GM21737 (cell line): ENCODE measurements at regions not wholly inside any gene's neighbourhood (a gene's known extent, or its start where the extent isn't known, plus 50 kb on each side); places are given as distances from the start of the nearest gene placed in this dataset.
"Not testable (repeated sequence)": the region's sequence is repeated elsewhere in the genome, so short reads cannot be mapped to it uniquely, and the experiment has no call there.

Experiments used
- ATAC-seq: cut with Tn5 transposase; IDR thresholded peaks from one replicate; pipeline ENCODE4 v1.9.1; 2021; ENCODE audit warnings: mild to moderate bottlenecking, moderate library complexity; ENCODE audit not compliant: unreplicated experiment

DNA sequence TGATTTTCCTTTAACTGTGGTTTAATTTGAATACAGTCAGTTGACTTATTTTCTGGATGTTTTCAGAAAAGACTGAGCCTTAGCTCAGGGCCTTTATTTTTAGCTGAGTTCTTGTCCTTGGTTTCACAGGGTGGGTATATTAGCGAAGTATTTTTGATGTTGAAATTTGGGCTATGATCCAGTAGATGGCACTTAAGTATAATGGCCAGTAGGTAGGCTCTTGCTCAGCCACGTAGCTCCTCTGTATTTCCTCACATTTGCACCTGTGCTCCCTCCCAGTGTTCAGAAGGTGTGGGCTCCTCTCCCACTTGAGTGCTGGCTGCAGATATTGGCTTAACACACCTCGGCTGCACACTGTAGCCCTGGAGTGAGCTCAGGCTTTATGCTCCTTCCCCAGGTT is 549.9 kb upstream of the AMOT start:
- ATAC-seq: no peak

DNA sequence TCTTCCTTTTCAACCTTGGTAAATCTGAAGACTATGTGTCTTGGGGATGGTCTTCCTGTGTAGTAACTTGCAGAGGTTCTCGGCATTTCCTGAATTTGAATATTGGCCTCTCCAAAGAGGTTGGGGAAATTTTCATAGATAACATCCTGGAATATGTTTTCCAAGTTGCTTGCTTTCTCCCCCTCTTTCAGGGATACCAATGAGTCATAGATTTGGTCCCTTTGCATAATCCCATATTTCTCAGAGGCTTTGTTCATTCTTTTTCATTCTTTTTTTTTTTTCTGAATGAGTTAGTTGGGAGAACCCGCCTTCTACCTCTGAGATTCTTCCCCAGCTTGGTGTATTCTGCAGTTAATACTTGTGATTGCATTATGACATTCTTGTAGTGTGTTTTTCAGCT is 549.2 kb upstream of the AMOT start:
- no peak for ATAC-seq

DNA sequence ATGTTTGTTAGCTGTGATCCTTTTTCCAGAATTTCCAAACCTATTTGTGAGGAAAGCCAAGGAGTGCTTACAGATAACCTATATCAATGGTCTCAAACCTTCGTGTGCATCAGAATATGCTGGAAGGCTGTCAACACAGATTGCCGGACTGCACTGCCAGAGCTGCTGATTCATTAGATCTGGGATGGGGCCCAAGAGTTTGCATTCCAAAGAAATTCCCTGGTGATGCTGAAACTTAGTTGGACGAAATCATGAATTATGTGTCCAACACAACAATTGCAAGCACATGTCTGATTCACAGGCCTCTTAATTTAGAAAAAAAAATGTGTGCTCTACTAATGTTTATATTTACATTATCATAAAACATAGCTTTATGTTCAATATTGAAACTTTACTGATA is 544.0 kb upstream of the AMOT start:
- no peak for ATAC-seq

DNA sequence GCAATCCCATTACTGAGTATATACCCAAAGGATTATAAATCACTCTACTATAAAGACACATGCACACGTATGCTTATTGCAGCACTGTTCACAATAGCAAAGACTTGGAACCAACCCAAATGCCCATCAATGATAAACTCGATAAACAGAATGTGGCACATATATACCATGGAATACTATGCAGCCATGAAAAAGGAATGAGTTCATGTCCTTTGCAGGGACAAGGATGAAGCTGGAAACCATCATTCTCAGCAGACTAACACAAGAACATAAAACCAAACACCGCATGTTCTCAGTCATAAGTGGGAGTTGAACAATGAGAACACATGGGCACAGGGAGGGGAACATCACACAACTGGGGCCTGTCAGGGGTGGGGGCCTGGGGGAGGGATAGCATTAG is 532.8 kb upstream of the AMOT start:
- ATAC-seq: not testable (repeated sequence)

DNA sequence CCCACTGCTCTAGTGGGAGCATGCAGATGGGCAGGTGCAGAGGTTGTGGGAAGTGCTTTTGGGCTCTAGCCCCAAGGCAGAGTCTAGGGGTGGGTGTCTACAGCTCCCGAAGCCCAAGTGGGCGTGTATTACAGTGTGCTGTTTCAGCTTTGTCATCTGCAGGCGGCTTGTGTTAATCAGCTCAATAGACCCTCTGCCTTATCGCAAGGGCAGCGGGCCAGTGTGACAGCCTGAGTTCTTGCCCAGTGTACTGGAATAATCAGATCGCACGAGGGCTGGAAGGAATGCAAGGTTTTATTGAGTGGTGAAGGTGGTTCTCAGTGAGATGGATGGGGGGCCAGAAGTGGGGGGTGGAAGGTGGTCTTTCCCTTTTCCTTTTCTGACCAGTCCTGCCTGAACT is 529.4 kb upstream of the AMOT start:
- ATAC-seq: no peak

DNA sequence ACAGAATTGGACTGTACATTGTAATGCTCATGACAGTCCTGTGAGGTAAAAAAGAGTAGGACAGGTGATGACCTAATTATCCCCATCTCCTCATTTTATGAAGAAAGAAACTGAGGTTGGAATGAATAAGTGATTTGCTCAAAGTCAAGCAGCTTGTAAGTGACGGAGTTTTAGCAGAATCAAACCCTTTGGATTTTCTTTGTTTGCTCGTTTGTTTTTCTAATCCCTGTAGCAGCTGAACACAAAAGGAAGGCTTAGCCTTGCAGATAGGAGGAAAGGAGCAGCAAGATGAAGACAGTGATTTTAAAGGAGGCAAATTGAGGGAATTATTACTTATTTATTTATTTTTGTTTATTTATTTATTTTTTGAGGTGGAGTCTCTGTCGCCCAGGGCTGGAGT is 528.4 kb upstream of the AMOT start:
- ATAC-seq: no peak

DNA sequence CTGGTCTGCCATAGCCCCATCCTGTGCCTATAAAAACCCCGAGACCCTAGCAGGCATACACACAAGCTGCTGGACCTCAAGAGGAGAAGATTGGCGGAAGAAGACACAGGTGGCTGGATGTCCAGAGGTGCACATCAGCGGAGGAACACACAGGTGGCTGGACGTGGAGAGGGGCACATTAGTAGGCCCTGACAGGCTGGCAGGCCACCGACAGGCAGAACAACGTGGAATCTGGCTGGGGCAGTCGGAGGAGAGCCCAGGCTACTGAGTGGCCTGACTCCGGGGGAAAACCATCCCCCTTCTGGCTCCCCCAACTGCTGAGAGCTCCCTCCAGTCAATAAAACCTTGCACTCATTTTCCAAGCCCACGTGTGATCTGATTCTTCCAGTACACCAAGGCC is 512.5 kb upstream of the AMOT start:
- ATAC-seq: no peak

DNA sequence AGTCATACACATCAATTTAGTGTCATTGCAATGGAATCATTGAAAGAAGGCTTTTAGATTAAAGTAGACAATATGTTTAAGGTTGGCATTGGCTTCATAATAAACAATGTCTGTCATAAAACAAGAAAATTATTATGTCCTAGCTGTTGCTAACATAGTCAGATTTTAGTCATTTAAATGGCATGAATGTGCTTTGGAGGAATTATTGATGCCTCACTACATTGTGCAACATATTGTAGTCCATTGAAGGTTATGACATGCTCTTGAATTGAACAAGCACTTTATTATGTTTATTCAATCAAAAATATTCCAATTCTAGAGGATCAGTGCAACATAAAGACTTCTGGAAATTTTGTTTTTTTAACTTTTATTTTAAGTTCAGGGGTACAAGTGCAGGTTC is 489.8 kb upstream of the AMOT start:
- ATAC-seq: no peak

DNA sequence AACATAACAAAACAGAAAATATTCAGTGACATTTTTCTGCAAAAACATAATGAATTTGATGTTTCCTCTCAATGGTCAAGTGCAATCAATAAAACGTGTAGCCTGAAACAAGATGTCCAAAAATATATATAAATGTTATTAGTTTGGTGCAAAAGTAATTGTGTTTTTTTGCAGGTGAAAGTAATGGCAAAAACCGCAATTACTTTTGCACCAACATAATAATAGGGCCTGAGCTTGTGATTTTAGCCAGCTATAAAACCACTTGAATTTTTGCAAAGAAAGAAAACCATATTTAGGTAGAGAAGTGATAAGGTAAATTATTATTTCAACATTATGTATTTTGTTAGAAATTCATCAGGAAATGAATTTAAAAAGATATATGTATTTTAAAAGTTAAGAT is 475.3 kb upstream of the AMOT start:
- ATAC-seq: no peak

DNA sequence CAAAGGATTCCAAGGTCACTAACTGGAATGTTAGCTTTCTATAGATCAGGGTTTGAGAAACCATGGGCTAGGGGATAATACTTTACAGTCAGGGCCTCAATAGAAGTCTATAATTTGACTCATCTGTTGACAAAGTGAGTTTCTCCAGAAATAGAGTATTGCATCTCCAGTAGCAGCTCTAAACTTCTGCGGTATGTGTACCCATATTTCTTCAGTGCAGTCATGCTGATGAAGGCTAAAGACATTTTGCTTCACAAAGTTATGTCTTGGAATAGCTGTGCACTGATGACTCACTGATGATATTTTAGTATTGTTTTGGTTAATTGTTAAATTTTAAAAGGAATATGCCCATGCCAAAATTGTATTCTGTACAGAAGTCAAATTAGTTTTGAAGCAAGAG is 464.9 kb upstream of the AMOT start:
- ATAC-seq: no peak

DNA sequence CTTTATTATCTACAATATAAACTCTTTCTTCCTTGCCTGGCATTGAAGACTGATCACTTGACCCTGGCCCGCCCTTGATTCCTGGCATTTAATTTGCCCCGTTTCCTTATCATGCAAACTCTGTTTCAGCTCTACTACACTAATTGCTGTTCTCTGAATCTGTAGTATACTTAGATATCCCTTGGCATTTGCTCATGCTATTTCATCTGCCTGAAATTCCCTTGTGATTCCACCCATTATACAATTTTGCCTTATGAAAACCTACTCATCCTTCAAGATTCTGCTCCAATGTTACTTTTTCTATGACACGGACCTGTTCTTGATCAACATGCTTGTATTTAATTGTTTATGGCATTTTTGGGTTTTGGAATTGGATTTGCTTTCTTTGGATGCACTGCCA is 459.9 kb upstream of the AMOT start:
- no peak for ATAC-seq

DNA sequence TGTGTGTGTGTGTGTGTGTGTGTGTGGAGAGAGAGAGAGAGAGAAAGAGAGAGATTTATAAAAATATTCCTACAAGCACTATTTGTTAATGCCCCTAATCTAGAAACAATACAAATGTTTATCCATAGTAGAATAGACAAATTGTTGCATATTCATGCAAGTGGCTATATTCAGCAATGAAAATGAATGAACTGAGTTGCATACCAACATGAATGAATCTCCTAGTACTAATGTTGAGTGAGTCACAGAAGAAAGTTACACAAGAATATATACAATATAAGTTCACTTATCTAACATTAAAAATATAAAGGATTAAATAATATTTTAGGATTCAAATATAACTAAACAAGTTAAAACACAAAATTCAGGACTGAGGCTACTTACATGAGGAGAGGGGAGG is 456.8 kb upstream of the AMOT start:
- ATAC-seq: no peak

DNA sequence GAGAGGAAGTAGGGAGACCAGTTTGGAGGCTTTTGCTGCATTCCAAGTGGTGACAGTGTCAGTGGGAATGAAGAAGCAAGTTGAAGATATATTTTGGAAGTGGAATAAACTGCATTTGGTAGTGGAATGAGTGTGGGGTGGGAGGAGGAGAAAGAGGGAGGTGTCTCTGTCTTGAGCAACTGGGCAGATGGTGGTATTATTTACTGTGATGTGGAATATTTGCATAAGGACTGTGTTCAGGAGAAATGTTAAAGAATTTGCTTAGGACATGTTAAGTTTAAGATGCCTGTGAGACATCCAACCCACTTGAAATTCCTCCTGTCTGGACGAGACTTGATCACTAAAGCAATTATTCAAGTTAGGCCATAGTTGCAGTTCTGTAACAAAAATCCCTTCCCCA is 448.9 kb upstream of the AMOT start:
- ATAC-seq: no peak

DNA sequence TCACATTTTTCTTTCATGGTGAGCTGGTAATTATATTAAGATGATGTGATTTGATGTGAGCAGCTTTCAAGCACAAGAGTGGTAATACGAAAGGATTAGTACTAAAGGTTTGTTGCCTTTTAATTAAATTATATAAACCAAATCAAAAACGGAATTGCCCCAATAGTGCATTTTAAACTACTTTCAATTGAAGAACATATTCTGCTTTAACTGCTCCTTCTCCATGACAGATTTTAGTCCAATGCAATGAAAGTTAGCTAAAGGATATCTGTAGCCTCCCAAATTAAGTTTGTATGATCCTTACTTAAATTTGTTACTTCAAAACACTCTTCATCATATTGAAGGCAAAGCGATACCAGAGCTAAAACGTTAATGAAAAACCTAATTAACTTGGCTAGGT is 447.1 kb upstream of the AMOT start:
- ATAC-seq: no peak

DNA sequence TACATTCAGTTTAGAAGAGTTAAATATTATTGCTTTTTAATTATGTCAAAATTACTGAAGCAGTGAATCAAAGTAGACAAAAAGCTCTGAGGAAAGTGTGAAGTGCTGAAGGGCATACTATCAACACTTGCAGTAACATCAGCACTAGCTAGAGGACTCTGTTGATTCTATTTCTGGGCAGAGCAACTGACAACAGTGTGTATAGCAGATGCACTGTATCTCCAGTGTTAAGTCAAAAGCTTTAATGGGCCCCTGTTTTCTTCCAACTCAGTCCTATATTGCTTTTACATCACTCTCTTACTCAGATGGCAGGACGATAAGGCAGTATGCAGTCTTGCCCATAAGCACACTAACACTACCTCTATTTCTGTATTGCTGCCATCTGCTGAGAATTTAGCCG is 435.2 kb upstream of the AMOT start:
- ATAC-seq: no peak

DNA sequence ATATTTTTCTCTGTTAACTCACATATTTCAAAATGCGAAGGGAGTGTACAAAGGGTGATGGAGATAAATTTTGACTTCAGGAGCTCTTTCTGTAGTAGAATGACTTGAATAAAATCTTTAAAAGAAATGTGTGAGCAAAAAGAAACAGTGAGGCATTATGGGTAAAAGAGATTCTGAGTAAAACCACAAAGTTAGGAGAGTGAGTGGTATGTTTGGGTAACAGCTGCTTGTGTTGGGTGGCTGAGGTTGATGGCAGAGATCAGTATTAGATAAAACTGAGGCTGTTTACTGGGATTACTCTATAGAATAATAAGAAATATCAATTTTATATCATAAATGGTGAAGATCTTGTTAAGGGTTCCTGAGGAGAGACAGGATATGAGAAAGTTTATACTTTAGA is 434.2 kb upstream of the AMOT start:
- ATAC-seq: no peak

DNA sequence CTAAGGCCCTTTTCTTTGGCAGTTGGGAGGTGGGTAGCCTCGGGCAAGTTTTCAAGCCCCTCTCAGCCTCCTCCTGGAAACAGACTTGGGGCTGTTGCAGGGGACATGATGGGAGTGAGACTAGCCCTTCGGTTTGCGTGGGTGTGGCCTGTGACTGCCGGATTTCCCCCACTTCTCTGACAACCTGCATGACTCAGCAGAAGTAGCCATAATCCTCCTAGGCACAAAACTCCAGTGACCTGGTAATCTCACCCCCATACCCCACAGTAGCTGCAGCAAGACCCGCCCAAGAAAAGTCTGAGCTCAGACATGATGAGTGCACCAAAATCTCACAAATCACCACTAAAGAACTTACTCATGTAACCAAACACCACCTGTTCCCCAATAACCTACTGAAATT is 433.7 kb upstream of the AMOT start:
- ATAC-seq: no peak

DNA sequence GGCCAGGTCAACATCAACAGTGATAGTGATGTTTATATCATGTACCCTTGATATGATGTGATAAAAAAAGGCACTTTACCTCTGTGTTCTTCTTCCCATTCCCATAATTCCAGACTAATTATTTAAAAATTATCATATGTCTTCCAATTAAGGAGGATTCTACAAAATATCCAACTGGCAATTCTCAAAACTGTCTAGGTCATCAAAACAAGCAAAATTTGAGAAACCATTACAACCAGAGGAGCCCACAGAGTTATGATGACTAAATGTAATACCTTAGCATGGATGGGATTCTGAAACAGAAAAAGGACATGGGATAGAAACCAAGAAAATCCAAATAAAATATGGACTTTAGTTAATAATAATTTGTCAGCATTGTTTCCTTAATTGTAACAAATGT is 428.6 kb upstream of the AMOT start:
- ATAC-seq: no peak

DNA sequence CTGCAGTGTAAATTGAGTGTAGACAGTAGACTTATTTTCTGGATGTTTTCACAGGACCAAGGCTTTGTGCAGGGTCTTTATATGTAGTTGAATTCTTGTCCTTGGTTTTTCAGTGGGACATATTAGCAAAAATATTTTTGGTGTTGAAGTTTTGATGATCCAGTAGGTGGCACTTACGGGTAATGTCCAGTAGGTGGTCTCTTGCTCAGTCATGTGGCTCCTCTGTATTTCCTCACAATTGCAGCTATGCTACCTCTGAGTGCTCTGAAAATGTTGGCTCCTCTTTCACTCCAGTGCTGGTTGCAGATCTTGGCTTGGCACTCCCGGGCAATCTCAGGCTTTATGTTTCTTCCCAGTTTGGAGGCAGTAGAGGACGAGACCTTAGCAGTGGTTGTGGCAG is 419.8 kb upstream of the AMOT start:
- no peak for ATAC-seq

DNA sequence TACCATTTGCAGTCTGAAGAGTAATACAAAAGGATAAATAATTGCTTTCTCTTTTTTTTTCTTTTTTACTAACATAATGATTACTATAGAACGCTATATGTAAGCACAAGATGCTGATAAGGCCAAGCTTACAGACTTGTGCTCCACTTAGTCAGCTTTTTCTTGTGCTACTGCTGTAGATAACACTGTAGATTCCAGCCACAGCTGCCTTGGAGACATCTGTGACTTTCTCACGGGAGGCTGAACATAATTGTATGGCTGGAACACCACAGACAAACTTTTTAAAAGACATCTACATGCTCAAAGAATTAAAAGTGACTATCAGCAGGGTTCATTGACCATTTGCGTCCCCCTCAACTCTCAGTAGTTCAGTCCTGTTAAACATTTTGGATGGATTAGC is 381.7 kb upstream of the AMOT start:
- ATAC-seq: no peak

DNA sequence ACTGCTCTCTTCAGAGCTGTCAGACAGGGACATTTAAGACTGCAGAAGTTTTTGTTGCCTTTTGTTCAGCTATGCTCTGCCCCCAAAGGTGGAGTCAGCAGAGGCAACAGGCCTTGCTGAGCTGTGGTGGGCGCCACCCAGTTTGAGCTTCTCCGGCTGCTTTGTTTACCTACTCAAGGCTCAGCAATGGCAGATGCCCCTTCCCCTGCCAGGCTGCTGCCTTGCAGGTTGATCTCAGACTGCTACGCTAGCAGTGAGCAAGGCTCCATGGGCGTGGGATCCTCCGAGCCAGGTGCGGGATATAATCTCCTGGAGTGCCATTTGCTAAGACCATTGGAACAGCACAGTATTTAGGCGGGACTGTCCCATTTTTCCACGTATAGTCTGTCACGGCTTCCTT is 371.4 kb upstream of the AMOT start:
- ATAC-seq: no peak

DNA sequence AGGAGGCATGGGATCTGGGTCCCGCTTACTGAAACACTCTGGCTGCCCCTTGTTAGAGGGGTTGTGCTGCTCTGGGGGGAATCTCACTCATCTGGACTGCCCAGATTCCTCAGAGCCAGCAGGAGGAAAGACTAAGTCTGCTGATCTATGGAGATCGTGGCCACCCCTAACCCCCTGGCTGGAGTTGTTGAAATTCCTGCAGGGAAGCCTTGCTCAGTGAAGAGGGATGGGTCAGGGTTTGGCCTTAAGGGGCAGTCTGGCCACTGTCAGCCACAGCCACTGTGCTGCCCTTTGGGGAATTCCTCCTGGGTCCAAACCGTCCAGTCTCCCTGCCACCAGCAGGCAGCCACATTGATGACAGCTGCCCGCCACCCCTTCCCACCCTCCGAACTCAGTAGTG is 362.0 kb upstream of the AMOT start:
- ATAC-seq: no peak

DNA sequence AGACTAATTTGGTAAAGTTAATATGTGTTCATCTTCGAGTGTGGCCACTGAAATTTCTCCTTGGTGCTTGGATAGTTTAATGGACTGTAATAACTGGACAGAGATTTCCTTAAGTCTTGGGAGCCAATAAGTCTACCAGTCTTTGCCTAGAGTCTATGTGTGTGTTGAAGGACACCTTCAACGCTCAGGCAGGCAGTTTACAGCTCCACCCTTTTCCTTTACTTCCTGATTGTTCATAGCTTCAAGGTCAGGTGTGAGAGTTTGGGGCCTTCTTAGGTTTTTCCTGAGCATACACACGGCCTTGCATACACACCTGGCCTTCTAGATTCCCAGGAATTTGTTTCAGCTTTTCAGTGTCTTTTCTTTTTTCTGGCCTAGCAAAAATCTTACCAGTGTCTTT is 355.3 kb upstream of the AMOT start:
- ATAC-seq: no peak

DNA sequence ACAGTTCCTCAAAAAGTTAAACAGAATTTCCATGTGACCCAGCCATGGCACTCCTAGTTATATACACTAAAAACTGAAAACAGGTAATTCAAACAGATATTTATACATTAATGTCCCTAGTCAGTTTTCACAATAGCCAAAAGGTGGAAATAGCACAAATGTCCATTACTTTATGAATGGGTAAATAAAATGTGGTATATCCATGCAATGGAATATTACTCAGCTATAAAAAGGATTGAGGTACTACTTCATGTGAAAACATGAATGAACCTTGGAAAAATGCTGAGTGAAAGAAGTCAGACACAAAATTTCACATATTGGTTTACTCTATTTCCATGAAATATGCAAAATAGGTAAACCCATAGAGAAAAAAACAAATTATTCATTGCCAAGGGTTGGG is 351.8 kb upstream of the AMOT start:
- ATAC-seq: no peak
